ENCODE measurements at regions not wholly inside any gene's neighbourhood (a gene's known extent, or its start where the extent isn't known, plus 50 kb on each side); places are given as distances from the start of the nearest gene placed in this dataset.

GRCh38 chr1:177571485-177572076, 398.3 kb downstream of the SEC16B start:
- no peak for TF ChIP-seq Cebpa-rat (IDR thresholded peaks at IDR 0.05)
- Histone ChIP-seq H3K9ac (no peak overlapping the region), H3K36me3 (no peaks in the 10 kb centered on the region), H4K20me1 (no peaks in the 10 kb centered on the region), H3K4me3 (no peak overlapping the region), H3K9me3 (replicated peaks in 1 of 11) (no peaks in the 10 kb centered on the region), H3K4me1 (no peaks in the 10 kb centered on the region), H3K27ac (no peak overlapping the region), H3K27me3 (no peaks in the 10 kb centered on the region), H3K4me2 (no peak overlapping the region)

GRCh38 chr1:177571076-177571475, 398.8 kb downstream of the SEC16B start:
- Histone ChIP-seq H3K27ac (no peak overlapping the region), H3K4me3 (no peak overlapping the region), H3K36me3 (no peaks in the 10 kb centered on the region), H3K4me2 (no peak overlapping the region), H3K9me3 (replicated peaks in 1 of 11) (no peaks in the 10 kb centered on the region), H3K27me3 (no peaks in the 10 kb centered on the region), H4K20me1 (no peaks in the 10 kb centered on the region), H3K9ac (no peak overlapping the region), H3K4me1 (no peaks in the 10 kb centered on the region)
- no peak for TF ChIP-seq Cebpa-rat (IDR thresholded peaks at IDR 0.05)

GRCh38 chr1:177569476-177569875, 398.7 kb downstream of the BRINP2 start:
- no peak for TF ChIP-seq Cebpa-rat (IDR thresholded peaks at IDR 0.05)
- no peaks in the 10 kb centered on the region for H3K4me1 ChIP-seq
- H4K20me1 ChIP-seq, result no peaks in the 10 kb centered on the region
- no peak overlapping the region for H3K9ac ChIP-seq
- no peaks in the 10 kb centered on the region for H3K36me3 ChIP-seq
- no peak overlapping the region for H3K4me2 ChIP-seq
- no peaks in the 10 kb centered on the region for H3K9me3 ChIP-seq (replicated peaks in 1 of 11)
- no peak overlapping the region for H3K27ac ChIP-seq
- H3K27me3 ChIP-seq, result no peaks in the 10 kb centered on the region
- H3K4me3 ChIP-seq, result no peak overlapping the region

GRCh38 chr1:177568622-177569021, 397.9 kb downstream of the BRINP2 start:
- Histone ChIP-seq H3K9me3 (replicated peaks in 1 of 11) (no peaks in the 10 kb centered on the region), H4K20me1 (no peaks in the 10 kb centered on the region), H3K4me2 (no peak overlapping the region), H3K27ac (no peak overlapping the region), H3K27me3 (no peaks in the 10 kb centered on the region), H3K4me3 (no peak overlapping the region), H3K9ac (no peak overlapping the region), H3K4me1 (no peaks in the 10 kb centered on the region), H3K36me3 (no peaks in the 10 kb centered on the region)
- no peak for TF ChIP-seq Cebpa-rat (IDR thresholded peaks at IDR 0.05)

- no peak overlapping the region for H3K9ac ChIP-seq
- no peaks in the 10 kb centered on the region for H3K36me3 ChIP-seq
- no peak overlapping the region for H3K4me2 ChIP-seq
- H3K4me1 ChIP-seq, result no peaks in the 10 kb centered on the region
- no peaks in the 10 kb centered on the region for H3K9me3 ChIP-seq (replicated peaks in 1 of 11)
- no peak overlapping the region for H3K4me3 ChIP-seq
- H3K27ac ChIP-seq, result no peak overlapping the region
- H3K27me3 ChIP-seq, result no peaks in the 10 kb centered on the region
- no peak for TF ChIP-seq Cebpa-rat (IDR thresholded peaks at IDR 0.05)
- no peaks in the 10 kb centered on the region for H4K20me1 ChIP-seq
Observed at GRCh38 chr1:177567393-177567792, 396.6 kb downstream of the BRINP2 start.

DNA sequence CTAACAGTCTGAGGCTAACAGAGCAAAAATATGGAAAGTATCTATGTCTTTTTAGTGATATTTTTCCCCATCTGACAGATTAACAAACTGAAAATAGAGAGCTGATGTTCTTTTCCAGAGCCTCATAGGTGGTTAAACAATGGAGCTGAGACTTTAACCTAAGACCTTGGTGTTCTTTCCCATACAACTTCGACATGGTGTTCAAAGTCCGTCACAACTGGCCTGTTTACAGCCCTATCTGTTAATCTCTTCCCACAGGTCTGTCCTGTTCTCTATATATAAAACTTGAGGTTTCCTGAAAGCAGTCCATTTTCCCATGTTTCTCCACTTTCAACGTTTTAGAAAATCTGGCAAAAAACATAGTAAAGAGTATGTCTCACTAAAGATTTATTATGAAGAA, 395.7 kb downstream of the BRINP2 start:
- no peak overlapping the region for H3K4me2 ChIP-seq
- no peaks in the 10 kb centered on the region for H4K20me1 ChIP-seq
- no peak for TF ChIP-seq Cebpa-rat (IDR thresholded peaks at IDR 0.05)
- no peak overlapping the region for H3K27ac ChIP-seq
- H3K4me1 ChIP-seq, result peaks cover 0 to under 1% (median 0%) of the 10 kb centered on the region in 10 experiments; a peak in 3 of 20 replicates
- H3K9me3 ChIP-seq (replicated peaks in 1 of 11), result no peaks in the 10 kb centered on the region
- H3K9ac ChIP-seq, result no peak overlapping the region
- H3K27me3 ChIP-seq, result no peaks in the 10 kb centered on the region
- H3K36me3 ChIP-seq, result no peaks in the 10 kb centered on the region
- no peak overlapping the region for H3K4me3 ChIP-seq

GRCh38 chr1:177561436-177561835, 390.7 kb downstream of the BRINP2 start:
- no peaks in the 10 kb centered on the region for H3K36me3 ChIP-seq
- no peaks in the 10 kb centered on the region for H4K20me1 ChIP-seq
- no peaks in the 10 kb centered on the region for H3K27me3 ChIP-seq
- H3K9ac ChIP-seq, result no peak overlapping the region
- no peak for TF ChIP-seq Cebpa-rat (IDR thresholded peaks at IDR 0.05)
- peaks cover 0 to 6% (median 0%) of the 10 kb centered on the region in 11 experiments; a peak in 4 of 22 replicates for H3K9me3 ChIP-seq (replicated peaks in 1 of 11)
- no peak overlapping the region for H3K4me3 ChIP-seq
- peak overlapping the region in 3 of 11 experiments; percentile 9 to 19 (median 15); a peak in 1 of 22 replicates for H3K4me2 ChIP-seq
- no peak overlapping the region for H3K27ac ChIP-seq
- peaks cover 0 to 9% (median 5%) of the 10 kb centered on the region in 10 experiments; a peak in 4 of 20 replicates for H3K4me1 ChIP-seq

DNA sequence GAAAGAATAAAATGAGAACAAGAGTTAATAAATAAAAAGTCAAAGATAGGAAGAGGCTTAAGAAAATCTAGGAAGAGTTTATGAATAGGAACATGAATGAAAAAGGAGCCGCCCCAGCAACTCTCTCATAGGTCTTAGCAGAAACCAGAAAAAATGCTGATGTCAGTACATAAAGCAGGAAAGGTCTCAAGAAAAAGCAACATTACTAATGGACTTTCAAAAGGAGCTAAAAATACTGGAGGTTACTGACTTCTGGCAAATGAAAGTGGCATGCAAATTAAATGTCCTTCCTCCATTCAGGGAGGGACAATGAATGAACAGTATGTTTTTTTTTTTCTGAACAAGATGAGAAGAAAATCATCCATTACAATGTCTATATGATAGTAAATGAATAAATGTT, 387.6 kb downstream of the BRINP2 start:
- Histone ChIP-seq H3K9me3 (replicated peaks in 1 of 11) (peaks cover 0 to 20% (median 5%) of the 10 kb centered on the region in 11 experiments; a peak in 7 of 22 replicates), H3K9ac (no peak overlapping the region), H3K4me3 (no peak overlapping the region), H3K4me2 (peak overlapping the region in 1 of 11 experiments; percentile 23; a peak in 1 of 22 replicates), H3K27me3 (no peaks in the 10 kb centered on the region), H4K20me1 (no peaks in the 10 kb centered on the region), H3K36me3 (no peaks in the 10 kb centered on the region), H3K27ac (no peak overlapping the region), H3K4me1 (peaks cover 0 to 9% (median 5%) of the 10 kb centered on the region in 10 experiments; a peak in 4 of 20 replicates)
- no peak for TF ChIP-seq Cebpa-rat (IDR thresholded peaks at IDR 0.05)

DNA sequence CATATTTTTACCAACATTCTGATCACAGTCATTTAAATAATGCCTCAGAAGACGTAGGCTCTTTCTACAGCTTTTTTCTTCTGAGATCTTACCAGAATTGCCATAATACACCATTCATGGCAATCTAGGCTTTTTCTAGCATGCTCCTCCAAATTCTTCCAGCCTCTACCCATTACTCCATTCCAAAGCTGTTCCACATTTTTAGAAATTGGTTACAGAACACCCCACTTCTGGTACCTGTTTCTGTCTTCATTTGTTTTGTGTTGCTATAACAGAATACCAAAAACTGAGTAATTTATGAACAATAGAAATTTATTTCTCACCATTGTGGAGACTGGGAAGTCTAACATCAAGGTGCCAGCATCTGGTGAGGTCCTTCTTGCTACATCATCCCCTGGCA, 385.4 kb downstream of the BRINP2 start:
- Histone ChIP-seq H3K27me3 (no peaks in the 10 kb centered on the region), H3K9ac (no peak overlapping the region), H3K4me2 (no peak overlapping the region), H4K20me1 (no peaks in the 10 kb centered on the region), H3K4me1 (peaks cover 0 to 9% (median 2%) of the 10 kb centered on the region in 10 experiments; a peak in 4 of 20 replicates), H3K36me3 (no peaks in the 10 kb centered on the region), H3K9me3 (replicated peaks in 1 of 11) (peaks cover 0 to 20% (median 6%) of the 10 kb centered on the region in 11 experiments; a peak in 8 of 22 replicates), H3K4me3 (no peak overlapping the region), H3K27ac (no peak overlapping the region)
- no peak for TF ChIP-seq Cebpa-rat (IDR thresholded peaks at IDR 0.05)

DNA sequence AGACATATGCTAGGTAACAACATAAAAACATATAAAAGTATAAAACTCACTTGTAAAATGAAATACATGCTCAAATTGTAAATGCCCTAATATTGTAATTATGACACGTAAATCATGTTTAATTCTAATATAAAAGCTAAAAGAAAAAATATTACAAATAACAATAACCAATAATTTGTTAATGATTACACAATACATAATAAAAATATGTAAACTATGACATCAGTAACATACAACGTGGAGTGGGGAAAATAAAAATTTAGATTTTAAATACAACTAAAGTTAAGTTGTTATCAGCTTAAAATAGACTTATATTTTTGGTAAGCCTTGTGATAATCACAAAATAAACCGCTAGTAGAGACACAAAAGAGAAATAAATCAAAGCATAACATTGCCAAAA, 376.4 kb downstream of the BRINP2 start:
- H3K27me3 ChIP-seq, result no peaks in the 10 kb centered on the region
- H3K4me1 ChIP-seq, result no peaks in the 10 kb centered on the region
- no peak for TF ChIP-seq Cebpa-rat (IDR thresholded peaks at IDR 0.05)

More for the DNA sequence above, 376.4 kb downstream of the BRINP2 start:
- no peaks in the 10 kb centered on the region for H3K36me3 ChIP-seq
- no peak overlapping the region for H3K9ac ChIP-seq
- H3K27ac ChIP-seq, result no peak overlapping the region
- no peak overlapping the region for H3K4me3 ChIP-seq
- H3K9me3 ChIP-seq (replicated peaks in 1 of 11), result no peaks in the 10 kb centered on the region
- no peaks in the 10 kb centered on the region for H4K20me1 ChIP-seq
- no peak overlapping the region for H3K4me2 ChIP-seq

Measured in BLaER1 treated with 17β-estradiol and CSF1 and Interleukin-3, amounts not matched to agents 10 nM and 100 nM (cell line).